HEK293 (cell line): ENCODE measurements at regions not wholly inside any gene's neighbourhood (a gene's known extent, or its start where the extent isn't known, plus 50 kb on each side); places are given as distances from the start of the nearest gene placed in this dataset.

ENCODE experiments used
- KLF9 ChIP-seq: fragments of 450-650 bp; formaldehyde crosslinking; IDR thresholded peaks from 2 replicates; pipeline ENCODE4 v1.5.1; 2016; ENCODE audit warnings: missing biosample characterization, missing genetic modification characterization, low read depth
- MYNN ChIP-seq: fragments of 450-650 bp; formaldehyde crosslinking; IDR thresholded peaks from 2 replicates; pipeline ENCODE4 v1.5.1; 2016; ENCODE audit warnings: missing biosample characterization, missing genetic modification characterization, borderline replicate concordance
- REPIN1 ChIP-seq: fragments of 450-650 bp; formaldehyde crosslinking; IDR thresholded peaks from 2 replicates; pipeline ENCODE4 v1.5.1; 2017; ENCODE audit warnings: missing biosample characterization, missing genetic modification characterization, low read depth
- ZNF24 ChIP-seq: fragments of 450-650 bp; formaldehyde crosslinking; IDR thresholded peaks from 2 replicates; pipeline ENCODE4 v1.5.1; 2016; ENCODE audit warnings: missing biosample characterization, missing genetic modification characterization
- ZNF426 ChIP-seq: fragments of 450-650 bp; formaldehyde crosslinking; IDR thresholded peaks from 2 replicates; pipeline ENCODE4 v1.5.1; 2017; ENCODE audit warnings: missing biosample characterization, missing genetic modification characterization, mild to moderate bottlenecking, inconsistent platforms, moderate library complexity
- ZNF501 ChIP-seq: fragments of 450-650 bp; formaldehyde crosslinking; IDR thresholded peaks from 2 replicates; pipeline ENCODE4 v1.5.1; 2016; ENCODE audit warnings: missing biosample characterization, missing genetic modification characterization
- ZSCAN30 ChIP-seq: fragments of 450-650 bp; IDR thresholded peaks from 2 replicates; pipeline ENCODE4 v1.5.1; 2018; ENCODE audit warnings: missing biosample characterization, mild to moderate bottlenecking, missing genetic modification characterization, moderate library complexity
- TF ChIP-seq, protein P1 (sequence below): fragments of 450-650 bp; formaldehyde crosslinking; IDR thresholded peaks from 2 replicates; pipeline ENCODE4 v1.5.1; 2016; ENCODE audit warnings: missing biosample characterization, missing genetic modification characterization
- TF ChIP-seq, protein P2 (sequence below): fragments of 450-650 bp; formaldehyde crosslinking; IDR thresholded peaks from 2 replicates; pipeline ENCODE4 v1.5.1; 2016; ENCODE audit warnings: missing biosample characterization, missing genetic modification characterization
- TF ChIP-seq, protein P3 (sequence below): fragments of 450-650 bp; formaldehyde crosslinking; IDR thresholded peaks from 2 replicates; pipeline ENCODE4 v1.5.1; 2016; ENCODE audit warnings: missing biosample characterization, missing genetic modification characterization

DNA sequence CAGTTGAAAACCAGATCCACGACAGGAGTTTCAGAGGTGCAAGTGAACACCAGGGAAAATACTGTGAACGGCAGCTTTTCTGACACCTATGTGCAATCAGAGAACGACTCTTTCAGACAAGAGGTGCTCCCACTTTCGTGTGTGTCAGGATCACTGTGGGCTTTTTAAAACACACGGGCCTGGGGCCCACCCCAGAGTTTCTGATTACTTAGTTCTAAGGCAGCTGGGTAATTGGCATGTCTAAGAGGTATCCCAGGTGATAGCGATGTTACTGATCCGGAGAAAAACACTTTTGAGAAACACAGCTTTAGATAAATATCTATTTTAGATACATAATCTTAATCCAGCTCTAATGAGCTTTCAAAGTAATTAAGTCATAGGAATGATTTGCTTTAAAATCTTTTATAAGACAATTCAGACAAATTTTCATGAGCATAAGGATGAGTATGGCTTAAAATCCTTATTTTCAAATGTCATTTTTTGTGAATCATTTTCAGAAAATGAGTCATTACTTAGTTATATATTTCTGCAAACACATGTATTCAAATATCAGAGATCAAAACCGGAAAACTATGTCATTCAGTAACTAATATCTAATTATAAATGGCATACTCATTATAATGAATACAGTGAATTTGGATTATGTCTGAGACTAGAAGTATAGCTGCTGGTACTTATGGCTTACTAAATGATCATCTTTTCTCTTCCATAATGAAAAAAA, 217.9 kb upstream of the PSMD7 start:
- TF ChIP-seq ZSCAN30 (tag by site-specific recombination): no peak
- TF ChIP-seq ZNF24 (tag by site-specific recombination): no peak
- TF ChIP-seq REPIN1 (tag by site-specific recombination): no peak
- TF ChIP-seq MYNN (tag by site-specific recombination): no peak
- TF ChIP-seq, protein P1, sequence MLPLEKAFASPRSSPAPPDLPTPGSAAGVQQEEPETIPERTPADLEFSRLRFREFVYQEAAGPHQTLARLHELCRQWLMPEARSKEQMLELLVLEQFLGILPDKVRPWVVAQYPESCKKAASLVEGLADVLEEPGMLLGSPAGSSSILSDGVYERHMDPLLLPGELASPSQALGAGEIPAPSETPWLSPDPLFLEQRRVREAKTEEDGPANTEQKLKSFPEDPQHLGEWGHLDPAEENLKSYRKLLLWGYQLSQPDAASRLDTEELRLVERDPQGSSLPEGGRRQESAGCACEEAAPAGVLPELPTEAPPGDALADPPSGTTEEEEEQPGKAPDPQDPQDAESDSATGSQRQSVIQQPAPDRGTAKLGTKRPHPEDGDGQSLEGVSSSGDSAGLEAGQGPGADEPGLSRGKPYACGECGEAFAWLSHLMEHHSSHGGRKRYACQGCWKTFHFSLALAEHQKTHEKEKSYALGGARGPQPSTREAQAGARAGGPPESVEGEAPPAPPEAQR (tag by site-specific recombination): no peak
- TF ChIP-seq ZNF426: no peak
- TF ChIP-seq KLF9 (tag by site-specific recombination): no peak
- TF ChIP-seq, protein P2, sequence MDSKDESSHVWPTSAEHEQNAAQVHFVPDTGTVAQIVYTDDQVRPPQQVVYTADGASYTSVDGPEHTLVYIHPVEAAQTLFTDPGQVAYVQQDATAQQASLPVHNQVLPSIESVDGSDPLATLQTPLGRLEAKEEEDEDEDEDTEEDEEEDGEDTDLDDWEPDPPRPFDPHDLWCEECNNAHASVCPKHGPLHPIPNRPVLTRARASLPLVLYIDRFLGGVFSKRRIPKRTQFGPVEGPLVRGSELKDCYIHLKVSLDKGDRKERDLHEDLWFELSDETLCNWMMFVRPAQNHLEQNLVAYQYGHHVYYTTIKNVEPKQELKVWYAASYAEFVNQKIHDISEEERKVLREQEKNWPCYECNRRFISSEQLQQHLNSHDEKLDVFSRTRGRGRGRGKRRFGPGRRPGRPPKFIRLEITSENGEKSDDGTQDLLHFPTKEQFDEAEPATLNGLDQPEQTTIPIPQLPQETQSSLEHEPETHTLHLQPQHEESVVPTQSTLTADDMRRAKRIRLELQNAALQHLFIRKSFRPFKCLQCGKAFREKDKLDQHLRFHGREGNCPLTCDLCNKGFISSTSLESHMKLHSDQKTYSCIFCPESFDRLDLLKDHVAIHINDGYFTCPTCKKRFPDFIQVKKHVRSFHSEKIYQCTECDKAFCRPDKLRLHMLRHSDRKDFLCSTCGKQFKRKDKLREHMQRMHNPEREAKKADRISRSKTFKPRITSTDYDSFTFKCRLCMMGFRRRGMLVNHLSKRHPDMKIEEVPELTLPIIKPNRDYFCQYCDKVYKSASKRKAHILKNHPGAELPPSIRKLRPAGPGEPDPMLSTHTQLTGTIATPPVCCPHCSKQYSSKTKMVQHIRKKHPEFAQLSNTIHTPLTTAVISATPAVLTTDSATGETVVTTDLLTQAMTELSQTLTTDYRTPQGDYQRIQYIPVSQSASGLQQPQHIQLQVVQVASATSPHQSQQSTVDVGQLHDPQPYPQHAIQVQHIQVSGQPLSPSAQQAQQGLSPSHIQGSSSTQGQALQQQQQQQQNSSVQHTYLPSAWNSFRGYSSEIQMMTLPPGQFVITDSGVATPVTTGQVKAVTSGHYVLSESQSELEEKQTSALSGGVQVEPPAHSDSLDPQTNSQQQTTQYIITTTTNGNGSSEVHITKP (tag by site-specific recombination): no peak
- TF ChIP-seq, protein P3, sequence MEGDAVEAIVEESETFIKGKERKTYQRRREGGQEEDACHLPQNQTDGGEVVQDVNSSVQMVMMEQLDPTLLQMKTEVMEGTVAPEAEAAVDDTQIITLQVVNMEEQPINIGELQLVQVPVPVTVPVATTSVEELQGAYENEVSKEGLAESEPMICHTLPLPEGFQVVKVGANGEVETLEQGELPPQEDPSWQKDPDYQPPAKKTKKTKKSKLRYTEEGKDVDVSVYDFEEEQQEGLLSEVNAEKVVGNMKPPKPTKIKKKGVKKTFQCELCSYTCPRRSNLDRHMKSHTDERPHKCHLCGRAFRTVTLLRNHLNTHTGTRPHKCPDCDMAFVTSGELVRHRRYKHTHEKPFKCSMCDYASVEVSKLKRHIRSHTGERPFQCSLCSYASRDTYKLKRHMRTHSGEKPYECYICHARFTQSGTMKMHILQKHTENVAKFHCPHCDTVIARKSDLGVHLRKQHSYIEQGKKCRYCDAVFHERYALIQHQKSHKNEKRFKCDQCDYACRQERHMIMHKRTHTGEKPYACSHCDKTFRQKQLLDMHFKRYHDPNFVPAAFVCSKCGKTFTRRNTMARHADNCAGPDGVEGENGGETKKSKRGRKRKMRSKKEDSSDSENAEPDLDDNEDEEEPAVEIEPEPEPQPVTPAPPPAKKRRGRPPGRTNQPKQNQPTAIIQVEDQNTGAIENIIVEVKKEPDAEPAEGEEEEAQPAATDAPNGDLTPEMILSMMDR (tag by site-specific recombination): no peak
- TF ChIP-seq ZNF501: no peak
